ENCODE measurements at regions not wholly inside any gene's neighbourhood (a gene's known extent, or its start where the extent isn't known, plus 50 kb on each side); places are given as distances from the start of the nearest gene placed in this dataset.

- TF ChIP-seq POLR2A (IDR thresholded peaks at IDR 0.05; ENCODE audit: low read depth, low read length) (no peak), POLR2AphosphoS5 (IDR thresholded peaks at IDR 0.05; ENCODE audit: insufficient read depth, low read depth, low read length) (no peak), EZH2 (IDR thresholded peaks at IDR 0.05; ENCODE audit: borderline replicate concordance, low read depth, low read length, severe bottlenecking) (no peak), FOS (IDR thresholded peaks at IDR 0.05; ENCODE audit: borderline replicate concordance, insufficient read depth, low read length) (no peak), CTCF (IDR thresholded peaks at IDR 0.05; ENCODE audit: extremely low read depth in 1 of 2, insufficient read depth in 1 of 2, low read depth in 1 of 2, low read length in 2 of 2) (no peak), GATA2 (IDR thresholded peaks at IDR 0.05; ENCODE audit: insufficient read depth, insufficient read length, low read depth, low read length) (no peak), MYC (IDR thresholded peaks at IDR 0.05; ENCODE audit: low read depth, low read length) (no peak), JUN (IDR thresholded peaks at IDR 0.05; ENCODE audit: borderline replicate concordance, insufficient read depth, insufficient read length, low read depth) (no peak)
Measured at GRCh38 chr5:33115467-33115866, 325.3 kb upstream of the TARS1 start.

All from endothelial cell of umbilical vein (primary cell).